HEK293 (cell line): ENCODE measurements at regions not wholly inside any gene's neighbourhood (a gene's known extent, or its start where the extent isn't known, plus 50 kb on each side); places are given as distances from the start of the nearest gene placed in this dataset.

Experiments
- CTCF ChIA-PET: fragments of 350-600 bp; formaldehyde crosslinking; extraction: SDS; loops from one replicate; lab custom pipeline; 2021; ENCODE audit warnings: antibody characterized with exemption; lab: Yijun Ruan, JAX
- POLR2A ChIA-PET: fragments of 300-600 bp; formaldehyde crosslinking; extraction: SDS; loops from one replicate; lab custom pipeline; 2020; ENCODE audit warnings: antibody characterized with exemption, inconsistent platforms; lab: Yijun Ruan, JAX
- H3K27ac ChIP-seq: fragments of 200-500 bp; sonication (Bioruptor generic); 2 replicates; pipeline ENCODE4 v1.5.1; 2014; ENCODE audit warnings: low read depth, low read length, control low read depth, inconsistent platforms; ENCODE audit errors: extremely low read depth
- H3K36me3 ChIP-seq, 2 experiments: fragments of 200-500 bp in 1 of 2; sonication (Bioruptor generic) in 1 of 2; 1 replicate in 1 of 2; 2 replicates in 1 of 2; pipeline ENCODE4 v1.5.1; 2014 to 2017; ENCODE audit warnings: inconsistent platforms in 2 of 2, low read length in 2 of 2; ENCODE audit not compliant: control insufficient read depth in 2 of 2, insufficient read depth in 1 of 2
- H3K4me1 ChIP-seq: fragments of 200-500 bp; sonication (Bioruptor generic); 2 replicates; pipeline ENCODE4 v1.5.1; 2014; ENCODE audit warnings: mild to moderate bottlenecking, low read length, inconsistent platforms; ENCODE audit not compliant: control insufficient read depth, insufficient read depth
- H3K4me3 ChIP-seq: 2 replicates; pipeline ENCODE4 v1.5.1; 2011; ENCODE audit warnings: low read depth, mild to moderate bottlenecking, control low read depth, low read length, moderate library complexity
- H3K9me3 ChIP-seq: fragments of 200-500 bp; sonication (Bioruptor generic); 2 replicates; pipeline ENCODE4 v1.5.1; 2014; ENCODE audit warnings: low read depth, low read length, inconsistent platforms; ENCODE audit not compliant: control insufficient read depth, insufficient read depth
- KLF1 ChIP-seq: fragments of 450-650 bp; formaldehyde crosslinking; IDR thresholded peaks from 2 replicates; pipeline ENCODE4 v1.5.1; 2016; ENCODE audit warnings: missing biosample characterization, missing genetic modification characterization
- KLF7 ChIP-seq: fragments of 450-650 bp; formaldehyde crosslinking; IDR thresholded peaks from 2 replicates; pipeline ENCODE4 v1.5.1; 2016; ENCODE audit warnings: missing biosample characterization, missing genetic modification characterization, borderline replicate concordance
- MEIS1 ChIP-seq: sonication (generic); formaldehyde crosslinking; IDR thresholded peaks from 2 replicates; pipeline ENCODE4 v1.8.1; 2022; ENCODE audit warnings: missing genetic modification reagents, mild to moderate bottlenecking, borderline replicate concordance
- OSR2 ChIP-seq: fragments of 450-650 bp; formaldehyde crosslinking; IDR thresholded peaks from 2 replicates; pipeline ENCODE4 v1.5.1; 2016; ENCODE audit warnings: missing biosample characterization, missing genetic modification characterization
- OVOL3 ChIP-seq: fragments of 450-650 bp; formaldehyde crosslinking; IDR thresholded peaks from 2 replicates; pipeline ENCODE4 v1.5.1; 2016; ENCODE audit warnings: missing biosample characterization, missing genetic modification characterization
- REPIN1 ChIP-seq: fragments of 450-650 bp; formaldehyde crosslinking; IDR thresholded peaks from 2 replicates; pipeline ENCODE4 v1.5.1; 2017; ENCODE audit warnings: missing biosample characterization, missing genetic modification characterization, low read depth
- SETDB1 ChIP-seq: IDR thresholded peaks from one replicate; pipeline ENCODE4 v1.6.1; 2017; ENCODE audit warnings: mild to moderate bottlenecking, low read length, moderate library complexity, mixed read lengths; ENCODE audit not compliant: insufficient read length
- ZBTB21 ChIP-seq: fragments of 450-650 bp; formaldehyde crosslinking; IDR thresholded peaks from 2 replicates; pipeline ENCODE4 v1.5.1; 2017; ENCODE audit warnings: missing biosample characterization, missing genetic modification characterization
- ZBTB7A ChIP-seq: fragments of 450-650 bp; formaldehyde crosslinking; IDR thresholded peaks from 2 replicates; pipeline ENCODE4 v1.5.1; 2016; ENCODE audit warnings: low read depth, missing biosample characterization, missing genetic modification characterization
- ZNF114 ChIP-seq: fragments of 450-650 bp; formaldehyde crosslinking; IDR thresholded peaks from 2 replicates; pipeline ENCODE4 v1.5.0; 2017; ENCODE audit warnings: missing biosample characterization, missing genetic modification characterization
- ZNF146 ChIP-seq: fragments of 450-650 bp; formaldehyde crosslinking; IDR thresholded peaks from 2 replicates; pipeline ENCODE4 v1.5.1; 2016; ENCODE audit warnings: missing biosample characterization, missing genetic modification characterization
- ZNF19 ChIP-seq: fragments of 450-650 bp; formaldehyde crosslinking; IDR thresholded peaks from 2 replicates; pipeline ENCODE4; 2016; ENCODE audit warnings: missing biosample characterization, missing genetic modification characterization, low read depth
- ZNF24 ChIP-seq: fragments of 450-650 bp; formaldehyde crosslinking; IDR thresholded peaks from 2 replicates; pipeline ENCODE4 v1.5.1; 2016; ENCODE audit warnings: missing biosample characterization, missing genetic modification characterization
- ZNF311 ChIP-seq: fragments of 450-650 bp; formaldehyde crosslinking; IDR thresholded peaks from 2 replicates; pipeline ENCODE4 v1.5.1; 2017; ENCODE audit warnings: missing biosample characterization, missing genetic modification characterization, borderline replicate concordance
- ZNF354C ChIP-seq: fragments of 450-650 bp; formaldehyde crosslinking; IDR thresholded peaks from 2 replicates; pipeline ENCODE4 v1.5.1; 2016; ENCODE audit warnings: missing biosample characterization, missing genetic modification characterization, low read depth, borderline replicate concordance
- ZNF37A ChIP-seq: fragments of 450-650 bp; IDR thresholded peaks from 2 replicates; pipeline ENCODE4 v1.5.1; 2018; ENCODE audit warnings: missing biosample characterization, missing genetic modification characterization
- ZNF391 ChIP-seq: fragments of 450-650 bp; formaldehyde crosslinking; IDR thresholded peaks from 2 replicates; pipeline ENCODE4 v1.5.1; 2016; ENCODE audit warnings: low read depth, missing biosample characterization, missing genetic modification characterization, borderline replicate concordance
- ZNF48 ChIP-seq: fragments of 450-650 bp; formaldehyde crosslinking; IDR thresholded peaks from 2 replicates; pipeline ENCODE4 v1.5.1; 2016; ENCODE audit warnings: missing biosample characterization, missing genetic modification characterization
- ZNF488 ChIP-seq: fragments of 450-650 bp; formaldehyde crosslinking; IDR thresholded peaks from 2 replicates; pipeline ENCODE4 v1.5.1; 2016; ENCODE audit warnings: missing biosample characterization, missing genetic modification characterization
- ZNF510 ChIP-seq: fragments of 450-650 bp; formaldehyde crosslinking; IDR thresholded peaks from 2 replicates; pipeline ENCODE4 v1.5.1; 2018; ENCODE audit warnings: mild to moderate bottlenecking, missing genetic modification characterization, missing biosample characterization; ENCODE audit not compliant: insufficient replicate concordance
- ZNF521 ChIP-seq: fragments of 450-650 bp; formaldehyde crosslinking; IDR thresholded peaks from 2 replicates; pipeline ENCODE4 v1.5.1; 2017; ENCODE audit warnings: missing biosample characterization, mild to moderate bottlenecking, missing genetic modification characterization
- ZNF529 ChIP-seq: fragments of 450-650 bp; formaldehyde crosslinking; IDR thresholded peaks from 2 replicates; pipeline ENCODE4 v1.5.1; 2017; ENCODE audit warnings: missing genetic modification characterization, missing biosample characterization; ENCODE audit not compliant: insufficient replicate concordance
- ZNF585B ChIP-seq: fragments of 450-650 bp; formaldehyde crosslinking; IDR thresholded peaks from 2 replicates; pipeline ENCODE4 v1.5.1; 2016; ENCODE audit warnings: missing biosample characterization, missing genetic modification characterization
- ZNF621 ChIP-seq: fragments of 450-650 bp; formaldehyde crosslinking; IDR thresholded peaks from 2 replicates; pipeline ENCODE4 v1.5.1; 2017; ENCODE audit warnings: missing biosample characterization, missing genetic modification characterization
- ZNF623 ChIP-seq: fragments of 450-650 bp; formaldehyde crosslinking; IDR thresholded peaks from 2 replicates; pipeline ENCODE4 v1.5.1; 2016; ENCODE audit warnings: missing biosample characterization, missing genetic modification characterization
- ZNF624 ChIP-seq: fragments of 450-650 bp; formaldehyde crosslinking; IDR thresholded peaks from 2 replicates; pipeline ENCODE4 v1.5.1; 2017; ENCODE audit warnings: missing biosample characterization, missing genetic modification characterization
- ZNF692 ChIP-seq: fragments of 450-650 bp; formaldehyde crosslinking; IDR thresholded peaks from 2 replicates; pipeline ENCODE4 v1.5.1; 2016; ENCODE audit warnings: missing biosample characterization, missing genetic modification characterization
- ZNF707 ChIP-seq: fragments of 450-650 bp; formaldehyde crosslinking; IDR thresholded peaks from 2 replicates; pipeline ENCODE4 v1.5.1; 2016; ENCODE audit warnings: missing biosample characterization, missing genetic modification characterization
- ZNF777 ChIP-seq: fragments of 450-650 bp; formaldehyde crosslinking; IDR thresholded peaks from 2 replicates; pipeline ENCODE4 v1.5.1; 2017; ENCODE audit warnings: missing biosample characterization, missing genetic modification characterization, borderline replicate concordance
- ZNF785 ChIP-seq: fragments of 450-650 bp; formaldehyde crosslinking; IDR thresholded peaks from 2 replicates; pipeline ENCODE4 v1.5.1; 2016; ENCODE audit warnings: missing biosample characterization, missing genetic modification characterization
- ZNF837 ChIP-seq: fragments of 450-650 bp; formaldehyde crosslinking; IDR thresholded peaks from 2 replicates; pipeline ENCODE4 v1.5.1; 2016; ENCODE audit warnings: missing biosample characterization, missing genetic modification characterization
- ZXDB ChIP-seq: fragments of 450-650 bp; formaldehyde crosslinking; IDR thresholded peaks from 2 replicates; pipeline ENCODE4 v1.5.1; 2016; ENCODE audit warnings: missing biosample characterization, missing genetic modification characterization
- TF ChIP-seq, protein P1 (sequence below): fragments of 450-650 bp; formaldehyde crosslinking; IDR thresholded peaks from 2 replicates; pipeline ENCODE4 v1.5.1; 2017; ENCODE audit warnings: missing biosample characterization, mild to moderate bottlenecking, missing genetic modification characterization, moderate library complexity
- TF ChIP-seq, protein P2 (sequence below): fragments of 450-650 bp; formaldehyde crosslinking; IDR thresholded peaks from 2 replicates; pipeline ENCODE4 v1.5.1; 2016; ENCODE audit warnings: missing biosample characterization, missing genetic modification characterization

DNA sequence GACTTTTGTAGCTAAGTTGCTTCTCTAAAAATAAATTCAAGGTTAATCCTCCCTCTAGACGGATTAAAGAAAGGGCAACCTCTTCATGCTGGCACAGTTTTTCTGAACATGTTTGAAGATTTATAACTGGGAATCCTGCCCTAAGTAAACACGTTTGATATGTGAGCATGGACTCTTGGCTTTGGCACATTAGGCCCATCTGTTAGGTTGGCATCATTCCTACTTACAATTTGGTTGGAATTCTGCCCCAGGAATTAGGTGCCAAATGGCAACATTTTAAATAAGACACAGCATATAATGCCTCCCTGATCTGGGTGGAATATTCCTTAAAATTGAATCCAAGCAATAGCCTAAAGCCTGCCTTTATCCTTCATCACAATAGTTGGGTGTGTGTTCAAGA, 372.3 kb upstream of the CDH18 start (continued):
- TF ChIP-seq, protein P1, sequence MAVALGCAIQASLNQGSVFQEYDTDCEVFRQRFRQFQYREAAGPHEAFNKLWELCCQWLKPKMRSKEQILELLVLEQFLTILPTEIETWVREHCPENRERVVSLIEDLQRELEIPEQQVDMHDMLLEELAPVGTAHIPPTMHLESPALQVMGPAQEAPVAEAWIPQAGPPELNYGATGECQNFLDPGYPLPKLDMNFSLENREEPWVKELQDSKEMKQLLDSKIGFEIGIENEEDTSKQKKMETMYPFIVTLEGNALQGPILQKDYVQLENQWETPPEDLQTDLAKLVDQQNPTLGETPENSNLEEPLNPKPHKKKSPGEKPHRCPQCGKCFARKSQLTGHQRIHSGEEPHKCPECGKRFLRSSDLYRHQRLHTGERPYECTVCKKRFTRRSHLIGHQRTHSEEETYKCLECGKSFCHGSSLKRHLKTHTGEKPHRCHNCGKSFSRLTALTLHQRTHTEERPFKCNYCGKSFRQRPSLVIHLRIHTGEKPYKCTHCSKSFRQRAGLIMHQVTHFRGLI (tag by site-specific recombination), result no peak
- no peak for TF ChIP-seq ZNF354C
- TF ChIP-seq ZNF488 (tag by site-specific recombination), result no peak
- TF ChIP-seq OVOL3 (tag by site-specific recombination), result no peak

DNA sequence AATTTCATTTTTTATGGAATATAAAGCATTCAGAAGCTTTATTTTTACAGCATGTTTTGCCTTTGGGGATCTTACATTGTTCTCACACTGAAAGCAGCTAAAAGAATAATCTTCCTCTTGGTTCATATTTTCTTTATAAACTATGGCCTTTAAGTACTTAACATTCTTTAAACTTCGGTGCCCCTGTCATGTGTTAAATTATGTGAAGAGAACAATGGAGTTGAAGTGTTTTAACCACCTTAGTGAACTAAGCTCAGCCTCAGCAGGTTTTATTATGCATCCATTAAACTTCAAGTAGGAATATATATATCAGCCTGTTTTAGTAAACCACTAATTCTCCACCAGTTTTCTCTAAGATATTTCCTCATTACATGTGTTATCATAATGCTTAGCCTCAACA, 371.4 kb upstream of the CDH18 start:
- no peak for TF ChIP-seq ZXDB (tag by site-specific recombination)
- no peak for TF ChIP-seq ZNF311 (tag by site-specific recombination)
- no peak for TF ChIP-seq ZNF521 (tag by site-specific recombination)
- no peak for TF ChIP-seq KLF1 (tag by site-specific recombination)
- no peak for TF ChIP-seq ZNF19
- TF ChIP-seq ZNF621 (tag by site-specific recombination), result no peak
- no peak for TF ChIP-seq ZNF777 (tag by site-specific recombination)
- no peak for TF ChIP-seq ZNF692 (tag by site-specific recombination)
- no peak for TF ChIP-seq ZNF146 (tag by site-specific recombination)
- no peak for TF ChIP-seq ZBTB7A (tag by site-specific recombination)
- TF ChIP-seq ZNF707 (tag by site-specific recombination), result no peak
- TF ChIP-seq ZNF529 (tag by site-specific recombination), result no peak
- TF ChIP-seq ZNF585B, result no peak
- TF ChIP-seq ZNF837 (tag by site-specific recombination), result no peak
- TF ChIP-seq ZBTB21, result no peak
- no peak for TF ChIP-seq REPIN1 (tag by site-specific recombination)
- ChIA-PET POLR2A (no interaction called here), CTCF (no interaction called here)
- Histone ChIP-seq H3K4me1 (no peaks in the 10 kb centered on the region), H3K36me3 (no peaks in the 10 kb centered on the region), H3K4me3 (no peak overlapping the region), H3K27ac (no peak overlapping the region), H3K9me3 (no peaks in the 10 kb centered on the region)

DNA sequence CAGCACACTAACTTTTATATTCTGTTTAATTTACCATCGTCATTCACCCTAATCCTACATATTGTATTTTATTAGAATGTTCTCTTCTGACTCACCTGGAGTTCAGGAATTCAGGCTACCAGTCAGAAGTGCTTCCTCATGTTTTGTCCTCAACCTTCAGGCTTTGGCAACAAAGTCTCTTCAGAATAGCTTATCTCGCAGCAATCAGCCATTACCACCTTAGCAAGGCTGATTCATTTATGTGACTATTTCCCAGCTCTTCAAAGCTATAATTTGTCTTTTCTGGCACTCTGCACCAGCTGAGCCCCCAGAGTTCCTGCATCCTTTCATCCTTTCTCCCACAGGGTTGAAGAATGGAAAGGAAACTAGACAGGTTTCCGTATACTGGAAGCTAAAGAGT, 365.5 kb upstream of the CDH18 start:
- POLR2A ChIA-PET, result no interaction called here
- Histone ChIP-seq H3K4me3 (no peak overlapping the region), H3K9me3 (no peaks in the 10 kb centered on the region), H3K36me3 (no peaks in the 10 kb centered on the region), H3K27ac (no peak overlapping the region), H3K4me1 (no peaks in the 10 kb centered on the region)
- CTCF ChIA-PET, result no interaction called here
- no peak for TF ChIP-seq ZNF114 (tag by site-specific recombination)
- TF ChIP-seq, protein P2, sequence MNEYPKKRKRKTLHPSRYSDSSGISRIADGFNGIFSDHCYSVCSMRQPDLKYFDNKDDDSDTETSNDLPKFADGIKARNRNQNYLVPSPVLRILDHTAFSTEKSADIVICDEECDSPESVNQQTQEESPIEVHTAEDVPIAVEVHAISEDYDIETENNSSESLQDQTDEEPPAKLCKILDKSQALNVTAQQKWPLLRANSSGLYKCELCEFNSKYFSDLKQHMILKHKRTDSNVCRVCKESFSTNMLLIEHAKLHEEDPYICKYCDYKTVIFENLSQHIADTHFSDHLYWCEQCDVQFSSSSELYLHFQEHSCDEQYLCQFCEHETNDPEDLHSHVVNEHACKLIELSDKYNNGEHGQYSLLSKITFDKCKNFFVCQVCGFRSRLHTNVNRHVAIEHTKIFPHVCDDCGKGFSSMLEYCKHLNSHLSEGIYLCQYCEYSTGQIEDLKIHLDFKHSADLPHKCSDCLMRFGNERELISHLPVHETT (tag by site-specific recombination), result no peak
- TF ChIP-seq ZNF510 (tag by site-specific recombination), result no peak
- TF ChIP-seq ZNF785, result no peak
- no peak for TF ChIP-seq ZNF24 (tag by site-specific recombination)
- TF ChIP-seq ZNF48 (tag by site-specific recombination), result no peak
- no peak for TF ChIP-seq MEIS1 (CRISPR knock-in tag)
- TF ChIP-seq KLF7 (tag by site-specific recombination), result no peak
- no peak for TF ChIP-seq SETDB1
- no peak for TF ChIP-seq ZNF624 (tag by site-specific recombination)
- no peak for TF ChIP-seq OSR2
- TF ChIP-seq ZNF391 (tag by site-specific recombination), result no peak
- TF ChIP-seq ZNF623 (tag by site-specific recombination), result no peak
- TF ChIP-seq KLF1 (tag by site-specific recombination), result no peak
- TF ChIP-seq ZNF37A, result no peak
